PFSK-1 (cell line): ENCODE measurements at regions not wholly inside any gene's neighbourhood (a gene's known extent, or its start where the extent isn't known, plus 50 kb on each side); places are given as distances from the start of the nearest gene placed in this dataset.

Experiments used
- POLR2AphosphoS5 ChIP-seq: IDR thresholded peaks from 2 replicates; pipeline ENCODE4 v1.6.1; 2012; ENCODE audit warnings: low read depth, mild to moderate bottlenecking, control low read depth, low read length, moderate library complexity
- REST ChIP-seq, 2 experiments: IDR thresholded peaks; 2 replicates each; pipeline versions ENCODE4 v1.6.1 to v1.8.0; 2011 to 2012; ENCODE audit warnings: low read depth in 2 of 2, low read length in 2 of 2, control low read depth in 1 of 2, inconsistent platforms in 1 of 2, mild to moderate bottlenecking in 1 of 2, moderate library complexity in 1 of 2; ENCODE audit not compliant: insufficient read depth in 1 of 2
- SIN3A ChIP-seq: IDR thresholded peaks from 2 replicates; pipeline ENCODE4 v1.6.1; 2012; ENCODE audit warnings: mild to moderate bottlenecking, low read length, moderate library complexity, borderline replicate concordance; ENCODE audit not compliant: insufficient read depth
- TAF1 ChIP-seq: IDR thresholded peaks from 2 replicates; pipeline ENCODE4 v1.6.1; 2012; ENCODE audit warnings: low read length, control low read depth, borderline replicate concordance; ENCODE audit not compliant: insufficient read depth

- TF ChIP-seq REST (IDR thresholded peaks at IDR 0.05; ENCODE audit: insufficient read depth in 1 of 2, low read depth in 2 of 2, low read length in 2 of 2) (no peak), POLR2AphosphoS5 (no peak), TAF1 (no peak), SIN3A (no peak)
Observed at GRCh38 chr4:156019246-156019645, 65.6 kb upstream of the CTSO start.
